ENCODE measurements at regions not wholly inside any gene's neighbourhood (a gene's known extent, or its start where the extent isn't known, plus 50 kb on each side); places are given as distances from the start of the nearest gene placed in this dataset.

DNA sequence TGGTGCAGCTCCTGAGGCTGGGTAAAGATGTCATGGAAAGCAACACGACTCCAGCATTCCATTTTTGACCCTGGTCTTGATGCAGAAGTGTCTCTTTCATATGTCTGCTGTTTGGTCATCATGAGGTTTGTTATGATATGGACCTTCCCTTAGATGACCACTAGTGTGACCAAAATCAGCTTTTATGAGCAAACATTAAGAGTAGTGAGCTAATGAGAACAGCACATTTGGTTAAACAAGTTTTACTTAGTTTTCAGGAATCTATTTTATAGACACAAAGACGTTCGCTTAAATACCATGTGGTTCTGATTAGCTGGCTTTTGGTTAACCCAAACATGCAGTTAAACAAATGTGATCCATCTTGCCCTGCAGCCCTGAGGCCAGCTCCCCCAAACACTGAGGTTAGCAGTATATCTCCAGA, 56.7 kb upstream of the ACTBL2 start:
- TF ChIP-seq POLR2A (IDR thresholded peaks at IDR 0.05), result no peak
- TF ChIP-seq, protein P1, sequence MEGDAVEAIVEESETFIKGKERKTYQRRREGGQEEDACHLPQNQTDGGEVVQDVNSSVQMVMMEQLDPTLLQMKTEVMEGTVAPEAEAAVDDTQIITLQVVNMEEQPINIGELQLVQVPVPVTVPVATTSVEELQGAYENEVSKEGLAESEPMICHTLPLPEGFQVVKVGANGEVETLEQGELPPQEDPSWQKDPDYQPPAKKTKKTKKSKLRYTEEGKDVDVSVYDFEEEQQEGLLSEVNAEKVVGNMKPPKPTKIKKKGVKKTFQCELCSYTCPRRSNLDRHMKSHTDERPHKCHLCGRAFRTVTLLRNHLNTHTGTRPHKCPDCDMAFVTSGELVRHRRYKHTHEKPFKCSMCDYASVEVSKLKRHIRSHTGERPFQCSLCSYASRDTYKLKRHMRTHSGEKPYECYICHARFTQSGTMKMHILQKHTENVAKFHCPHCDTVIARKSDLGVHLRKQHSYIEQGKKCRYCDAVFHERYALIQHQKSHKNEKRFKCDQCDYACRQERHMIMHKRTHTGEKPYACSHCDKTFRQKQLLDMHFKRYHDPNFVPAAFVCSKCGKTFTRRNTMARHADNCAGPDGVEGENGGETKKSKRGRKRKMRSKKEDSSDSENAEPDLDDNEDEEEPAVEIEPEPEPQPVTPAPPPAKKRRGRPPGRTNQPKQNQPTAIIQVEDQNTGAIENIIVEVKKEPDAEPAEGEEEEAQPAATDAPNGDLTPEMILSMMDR (IDR thresholded peaks at IDR 0.05), result no peak
